Endothelial cell of umbilical vein (primary cell): ENCODE measurements at regions not wholly inside any gene's neighbourhood (a gene's known extent, or its start where the extent isn't known, plus 50 kb on each side); places are given as distances from the start of the nearest gene placed in this dataset.

Source experiments
- BruUV-seq: library from RNA; stranded (reverse); fragments of 400-500 nt; replicated peaks from 2 replicates; lab custom pipeline; 2021; lab: Mats Ljungman, UMichigan
- CTCF ChIA-PET: fragments of 300-600, 350-600 bp; sonication (Branson Sonifier 250); formaldehyde crosslinking; loops from one replicate; lab custom pipeline; 2021; ENCODE audit warnings: antibody characterized with exemption, inconsistent platforms; lab: Charles Lee
- POLR2A ChIA-PET: fragments of 300-600, 350-600 bp; sonication (Branson Sonifier 250); formaldehyde crosslinking; loops from one replicate; lab custom pipeline; 2021; ENCODE audit warnings: antibody characterized with exemption, inconsistent platforms; lab: Charles Lee
- DNase-seq: peaks from one replicate; pipeline ENCODE4 v3.0.0-alpha.2; 2011; ENCODE audit warnings: low read depth, low spot score
- FAIRE-seq: peaks from 2 replicates; lab custom pipeline; 2011; peaks lifted over from hg19 to GRCh38; lab: Jason Lieb, UNC
- H2AFZ ChIP-seq: 2 replicates; pipeline ENCODE4 v1.6.0; 2012; ENCODE audit warnings: low read depth, low read length, control low read depth, inconsistent platforms
- H3K27ac ChIP-seq: 2 replicates; pipeline ENCODE4 v1.5.1; 2011; ENCODE audit warnings: low read depth, mild to moderate bottlenecking, control low read depth, low read length, moderate library complexity; ENCODE audit not compliant: insufficient read depth
- H3K27me3 ChIP-seq, 2 experiments: 2 replicates each; pipeline versions ENCODE4 v1.6.0 to v1.6.1; 2011; ENCODE audit warnings: low read length in 2 of 2, mixed read lengths in 1 of 2; ENCODE audit not compliant: control insufficient read depth in 2 of 2, insufficient read depth in 2 of 2
- H3K36me3 ChIP-seq, 2 experiments: 2 replicates in 1 of 2; 3 replicates in 1 of 2; pipeline ENCODE4 v1.5.1; 2011; ENCODE audit warnings: low read length in 2 of 2, mild to moderate bottlenecking in 1 of 2, moderate library complexity in 1 of 2; ENCODE audit not compliant: control insufficient read depth in 2 of 2, insufficient read depth in 2 of 2; ENCODE audit errors: extremely low read depth in 1 of 2
- H3K4me1 ChIP-seq: 3 replicates; pipeline ENCODE4 v1.5.1; 2011; ENCODE audit warnings: mild to moderate bottlenecking, low read length; ENCODE audit not compliant: control insufficient read depth, insufficient read depth; ENCODE audit errors: extremely low read depth
- H3K4me2 ChIP-seq: 2 replicates; pipeline ENCODE4 v1.6.1; 2011; ENCODE audit warnings: low read length, control low read depth, mixed read lengths; ENCODE audit not compliant: insufficient read depth
- H3K4me3 ChIP-seq, 3 experiments: fragments of 200-600 bp in 1 of 3; sonication (generic), shearing (Covaris generic) in 1 of 3; replicated peaks in 1 of 3; 2 replicates each; pipeline ENCODE4 v1.5.1; 2011 to 2016; ENCODE audit warnings: control low read depth in 3 of 3, low read length in 3 of 3, mild to moderate bottlenecking in 2 of 3, inconsistent platforms in 1 of 3, low read depth in 1 of 3, moderate library complexity in 1 of 3; ENCODE audit not compliant: insufficient read depth in 1 of 3
- H3K79me2 ChIP-seq: 2 replicates; pipeline ENCODE4 v1.6.0; 2012; ENCODE audit warnings: low read length, inconsistent platforms; ENCODE audit not compliant: control insufficient read depth, insufficient read depth
- H3K9ac ChIP-seq: replicated peaks from 2 replicates; pipeline ENCODE3; 2011; ENCODE audit warnings: low read length, control low read depth; ENCODE audit not compliant: insufficient read depth; ENCODE audit errors: extremely low read depth
- H3K9me1 ChIP-seq: replicated peaks from 3 replicates; pipeline ENCODE4 v1.6.0; 2011; ENCODE audit warnings: mild to moderate bottlenecking, low read length; ENCODE audit not compliant: control insufficient read depth, insufficient read depth; ENCODE audit errors: extremely low read depth
- H3K9me3 ChIP-seq: replicated peaks from 2 replicates; pipeline ENCODE4 v1.5.1; 2012; ENCODE audit warnings: low read length, inconsistent platforms; ENCODE audit not compliant: control insufficient read depth, insufficient read depth
- H4K20me1 ChIP-seq: replicated peaks from 2 replicates; pipeline ENCODE3; 2011; ENCODE audit warnings: mild to moderate bottlenecking, low read length; ENCODE audit not compliant: control insufficient read depth, insufficient read depth; ENCODE audit errors: extremely low read depth
- CTCF ChIP-seq, 2 donors: IDR thresholded peaks; 1 replicate in 1 of 2; 2 replicates in 1 of 2; pipeline ENCODE4 v1.5.1; 2011; ENCODE audit warnings: low read length in 2 of 2, mild to moderate bottlenecking in 2 of 2, moderate library complexity in 2 of 2, control low read depth in 1 of 2, inconsistent platforms in 1 of 2, low read depth in 1 of 2; ENCODE audit not compliant: insufficient read depth in 1 of 2; ENCODE audit errors: extremely low read depth in 1 of 2
- EZH2 ChIP-seq: IDR thresholded peaks from 2 replicates; pipeline ENCODE4 v1.6.1; 2012; ENCODE audit warnings: borderline replicate concordance, low read depth, mild to moderate bottlenecking, moderate library complexity, low read length, inconsistent platforms; ENCODE audit not compliant: severe bottlenecking
- FOS ChIP-seq: IDR thresholded peaks from 2 replicates; pipeline ENCODE4 v1.6.1; 2011; ENCODE audit warnings: mild to moderate bottlenecking, low read length, moderate library complexity, borderline replicate concordance; ENCODE audit not compliant: insufficient read depth
- GATA2 ChIP-seq: IDR thresholded peaks from 2 replicates; pipeline ENCODE4 v1.7.0; 2011; ENCODE audit warnings: low read depth, mild to moderate bottlenecking, moderate library complexity, mixed read lengths, low read length; ENCODE audit not compliant: insufficient read length, insufficient read depth
- MAX ChIP-seq: IDR thresholded peaks from 2 replicates; pipeline ENCODE4 v1.6.1; 2011; ENCODE audit not compliant: insufficient read depth, insufficient read length
- MYC ChIP-seq: IDR thresholded peaks from one replicate; pipeline ENCODE4 v1.6.1; 2011; ENCODE audit warnings: mild to moderate bottlenecking, low read depth, low read length
- POLR2A ChIP-seq: IDR thresholded peaks from 2 replicates; pipeline ENCODE4 v1.6.1; 2012; ENCODE audit warnings: low read depth, mild to moderate bottlenecking, control low read depth, low read length
- dilution Hi-C: fragments of 300-500 bp; cut with MboI; formaldehyde crosslinking; loops from one replicate; pipeline ENCODE4 v1.15.0; 2019; ENCODE audit warnings: low sequenced_read_pairs; ENCODE audit not compliant: extremely low pct_ligation_motif_present
- intact Hi-C: fragments of 100-400 bp; cut with micrococcal nuclease; formaldehyde crosslinking; loops from one replicate; pipeline ENCODE4 v1.10.0; 2022

GRCh38 chr17:77291591-77292386, 151.0 kb downstream of the SEC14L1 start:
- no peaks in the 10 kb centered on the region for H3K27me3 ChIP-seq
- no peak overlapping the region for H3K27ac ChIP-seq
- ChIA-PET POLR2A (no interaction called here), CTCF (no interaction called here)
- H3K4me2 ChIP-seq = no peak overlapping the region
- BruUV-seq = no TSS peak
- intact Hi-C loops = no loop called here
- H3K9ac ChIP-seq = no peak overlapping the region
- H2AFZ ChIP-seq = no peak overlapping the region
- no peaks in the 10 kb centered on the region for H3K9me1 ChIP-seq
- no peak for DNase-seq
- H3K79me2 ChIP-seq = no peaks in the 10 kb centered on the region
- no peaks in the 10 kb centered on the region for H3K9me3 ChIP-seq
- FAIRE-seq = no peak
- no peaks in the 10 kb centered on the region for H3K36me3 ChIP-seq
- H3K4me3 ChIP-seq = no peak overlapping the region
- H3K4me1 ChIP-seq = peaks cover 7% of the 10 kb centered on the region
- dilution Hi-C loops = no loop called here
- H4K20me1 ChIP-seq = no peaks in the 10 kb centered on the region
- TF ChIP-seq POLR2A (no peak), FOS (no peak)

GRCh38 chr17:77294761-77295160, 154.0 kb downstream of the SEC14L1 start:
- H3K9me1 ChIP-seq = no peaks in the 10 kb centered on the region
- POLR2A ChIA-PET = no interaction called here
- H3K27me3 ChIP-seq = peaks cover 0 to 5% of the 10 kb centered on the region in 2 experiments
- no peaks in the 10 kb centered on the region for H3K4me1 ChIP-seq
- H3K9me3 ChIP-seq = no peaks in the 10 kb centered on the region
- no peak for DNase-seq
- no peak overlapping the region for H3K27ac ChIP-seq
- H3K4me3 ChIP-seq = no peak overlapping the region
- no peak for TF ChIP-seq FOS
- TF ChIP-seq POLR2A = no peak
- no peak for TF ChIP-seq MYC
- no peak for TF ChIP-seq EZH2
- TF ChIP-seq CTCF (IDR thresholded peaks at IDR 0.05; ENCODE audit: extremely low read depth in 1 of 2, insufficient read depth in 1 of 2, low read depth in 1 of 2, low read length in 2 of 2) = no peak
- no peak for TF ChIP-seq MAX
- no peak for TF ChIP-seq GATA2
- CTCF ChIA-PET = no interaction called here
- no peaks in the 10 kb centered on the region for H3K36me3 ChIP-seq
- H2AFZ ChIP-seq = no peak overlapping the region
- no peaks in the 10 kb centered on the region for H4K20me1 ChIP-seq
- no peak overlapping the region for H3K9ac ChIP-seq
- no peaks in the 10 kb centered on the region for H3K79me2 ChIP-seq
- dilution Hi-C loops (no loop called here), intact Hi-C loops (no loop called here)
- no TSS peak for BruUV-seq
- no peak for FAIRE-seq
- H3K4me2 ChIP-seq = no peak overlapping the region
